Omental fat pad (tissue), 3 donors: ENCODE measurements at regions not wholly inside any gene's neighbourhood (a gene's known extent, or its start where the extent isn't known, plus 50 kb on each side); places are given as distances from the start of the nearest gene placed in this dataset.
"Not testable (repeated sequence)": the region's sequence is repeated elsewhere in the genome, so short reads cannot be mapped to it uniquely, and the experiment has no call there.

Source experiments
- ATAC-seq: fragments of 150-250 bp; one replicate; pipeline ENCODE4 v1.9.1; 2016; ENCODE audit warnings: mild to moderate bottlenecking, moderate library complexity; ENCODE audit not compliant: low FRiP score
- DNase-seq: peaks from one replicate; pipeline ENCODE4 v3.0.0-alpha.2; 2019; ENCODE audit warnings: low spot score
- TF ChIP-seq, protein P1 (sequence below), 3 donors: fragments of 450-650 bp; IDR thresholded peaks; one replicate each; pipeline ENCODE4 v1.5.1; 2016 to 2017; ENCODE audit warnings: antibody characterized with exemption in 3 of 3, mild to moderate bottlenecking in 3 of 3, moderate library complexity in 2 of 3

DNA sequence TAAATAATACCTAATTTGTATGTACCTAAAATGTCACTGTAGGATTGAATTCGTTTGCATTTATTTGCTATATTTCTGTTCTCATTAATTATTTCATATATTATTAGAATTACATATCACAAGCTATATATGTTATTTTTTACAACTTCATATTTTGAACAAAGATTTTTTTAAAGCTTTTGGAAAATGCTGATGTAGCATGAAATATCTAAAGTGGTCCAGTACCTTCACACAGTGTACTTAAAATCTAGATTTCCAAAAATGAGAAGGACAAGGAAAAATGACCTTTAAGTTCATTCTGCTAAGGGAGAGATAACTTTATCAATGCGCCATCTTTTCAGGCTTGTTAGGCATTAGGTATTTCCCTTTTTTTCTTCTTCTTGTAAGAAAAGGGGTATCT, 71.8 kb downstream of the LARP7 start:
- TF ChIP-seq, protein P1, sequence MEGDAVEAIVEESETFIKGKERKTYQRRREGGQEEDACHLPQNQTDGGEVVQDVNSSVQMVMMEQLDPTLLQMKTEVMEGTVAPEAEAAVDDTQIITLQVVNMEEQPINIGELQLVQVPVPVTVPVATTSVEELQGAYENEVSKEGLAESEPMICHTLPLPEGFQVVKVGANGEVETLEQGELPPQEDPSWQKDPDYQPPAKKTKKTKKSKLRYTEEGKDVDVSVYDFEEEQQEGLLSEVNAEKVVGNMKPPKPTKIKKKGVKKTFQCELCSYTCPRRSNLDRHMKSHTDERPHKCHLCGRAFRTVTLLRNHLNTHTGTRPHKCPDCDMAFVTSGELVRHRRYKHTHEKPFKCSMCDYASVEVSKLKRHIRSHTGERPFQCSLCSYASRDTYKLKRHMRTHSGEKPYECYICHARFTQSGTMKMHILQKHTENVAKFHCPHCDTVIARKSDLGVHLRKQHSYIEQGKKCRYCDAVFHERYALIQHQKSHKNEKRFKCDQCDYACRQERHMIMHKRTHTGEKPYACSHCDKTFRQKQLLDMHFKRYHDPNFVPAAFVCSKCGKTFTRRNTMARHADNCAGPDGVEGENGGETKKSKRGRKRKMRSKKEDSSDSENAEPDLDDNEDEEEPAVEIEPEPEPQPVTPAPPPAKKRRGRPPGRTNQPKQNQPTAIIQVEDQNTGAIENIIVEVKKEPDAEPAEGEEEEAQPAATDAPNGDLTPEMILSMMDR (IDR thresholded peaks at IDR 0.05), result no peak
- ATAC-seq (no peak), DNase-seq (no peak)

DNA sequence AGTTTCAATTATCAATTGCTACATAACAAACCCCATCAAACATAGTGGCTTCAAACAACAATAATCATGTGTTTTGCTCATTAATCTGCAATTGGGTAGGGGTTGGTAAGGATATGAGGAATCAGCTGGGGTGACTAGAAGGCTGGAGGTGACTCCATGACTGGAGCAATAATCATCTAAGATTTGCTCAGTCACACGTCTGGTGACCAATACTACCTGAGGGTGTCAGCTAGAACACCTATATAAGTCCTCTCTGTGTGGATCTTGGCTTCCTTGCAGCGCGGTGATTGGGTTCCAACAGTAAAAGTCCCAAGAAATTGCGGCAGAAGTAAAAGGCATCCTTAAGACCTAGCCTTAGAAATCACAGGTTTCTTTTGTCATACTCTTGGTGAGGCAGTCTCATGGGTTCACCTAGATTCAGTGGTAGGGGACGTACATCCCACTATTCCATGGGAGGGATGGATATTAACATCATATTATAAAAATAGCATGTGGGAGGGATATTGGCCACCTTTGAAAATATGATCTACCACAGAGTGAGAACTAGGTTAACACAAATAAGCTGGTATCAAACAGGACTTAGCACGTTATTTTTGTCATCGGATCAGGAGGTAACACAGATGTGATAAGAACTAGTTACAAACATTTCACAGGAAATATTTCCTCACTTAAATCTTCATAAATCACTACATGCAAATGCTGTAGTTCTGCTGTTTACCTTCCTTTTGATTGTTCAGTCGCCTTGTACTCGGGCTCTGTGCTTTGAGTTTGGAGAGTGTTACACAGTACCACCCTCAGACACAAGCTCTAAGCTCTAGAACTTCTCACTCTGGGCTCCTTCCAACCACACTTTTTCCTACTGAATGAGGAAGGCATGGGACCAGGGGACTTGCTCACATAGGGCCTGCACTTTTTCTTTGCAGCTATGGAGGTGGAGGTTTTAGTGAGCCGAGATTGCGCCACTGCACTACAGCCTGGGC, 78.3 kb downstream of the LARP7 start:
- no peak for ATAC-seq
- DNase-seq, result no peak
- TF ChIP-seq, protein P1 (IDR thresholded peaks at IDR 0.05), result no peak

DNA sequence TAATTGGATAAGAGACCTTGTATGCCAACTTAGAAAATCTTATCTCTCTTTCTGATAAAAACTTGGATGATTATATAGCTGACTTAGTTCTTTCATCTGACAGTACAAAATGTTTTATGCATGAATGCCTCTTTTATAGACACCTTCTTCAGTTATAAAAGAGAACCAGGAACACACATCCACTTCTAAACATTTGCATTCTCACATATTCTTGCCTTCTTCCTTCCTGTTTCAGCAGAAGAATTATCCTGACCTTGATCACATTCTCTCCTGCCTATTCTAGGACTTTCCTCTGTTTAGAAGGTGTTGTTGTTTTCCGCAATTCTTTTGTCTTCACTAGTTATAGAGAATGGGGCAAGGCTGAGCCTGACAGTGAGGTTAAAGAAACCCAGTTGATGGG, 80.9 kb downstream of the LARP7 start:
- ATAC-seq, result no peak
- no peak for DNase-seq
- TF ChIP-seq, protein P1 (IDR thresholded peaks at IDR 0.05), result no peak

DNA sequence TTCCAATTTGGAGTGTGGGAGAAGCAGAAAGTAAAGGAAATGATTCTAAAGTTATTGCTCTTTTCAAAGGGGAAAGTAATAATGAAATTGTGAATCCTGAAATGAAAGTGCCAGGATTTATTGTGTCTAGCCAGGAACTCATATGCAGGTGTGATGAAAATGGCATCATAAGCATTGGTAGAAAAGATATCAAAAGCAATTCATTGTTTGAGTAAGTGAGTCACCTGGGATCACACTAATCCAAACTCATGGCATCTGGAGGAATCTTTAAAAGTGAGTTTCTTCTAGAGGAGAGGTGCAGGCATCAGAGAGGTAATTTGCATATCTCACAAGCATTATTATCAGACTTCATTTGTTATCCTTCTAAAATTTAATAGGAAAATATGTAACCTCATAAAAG, 84.7 kb downstream of the LARP7 start:
- ATAC-seq (no peak), DNase-seq (no peak)
- TF ChIP-seq, protein P1 (IDR thresholded peaks at IDR 0.05), result no peak

DNA sequence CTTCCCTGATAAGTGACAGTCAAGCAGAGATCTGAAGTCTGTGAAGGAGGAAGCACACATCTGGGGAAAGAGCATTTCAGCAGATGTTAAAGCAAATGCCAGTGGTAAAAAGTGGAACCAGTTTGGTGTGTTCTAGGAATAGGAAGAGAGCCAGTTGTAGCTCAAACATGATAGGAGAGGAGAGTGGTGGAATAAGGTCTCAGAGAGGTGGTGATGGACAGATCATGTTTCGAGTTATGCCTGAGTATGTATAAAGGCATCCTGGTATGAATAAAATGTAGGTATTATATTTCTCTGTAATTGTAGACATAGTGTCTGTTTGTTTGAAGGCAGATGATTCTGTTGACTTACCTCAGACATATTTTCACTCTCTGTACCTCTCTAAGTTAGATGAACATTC, 89.1 kb downstream of the LARP7 start:
- TF ChIP-seq, protein P1 (IDR thresholded peaks at IDR 0.05), result no peak
- ATAC-seq (no peak), DNase-seq (no peak)

DNA sequence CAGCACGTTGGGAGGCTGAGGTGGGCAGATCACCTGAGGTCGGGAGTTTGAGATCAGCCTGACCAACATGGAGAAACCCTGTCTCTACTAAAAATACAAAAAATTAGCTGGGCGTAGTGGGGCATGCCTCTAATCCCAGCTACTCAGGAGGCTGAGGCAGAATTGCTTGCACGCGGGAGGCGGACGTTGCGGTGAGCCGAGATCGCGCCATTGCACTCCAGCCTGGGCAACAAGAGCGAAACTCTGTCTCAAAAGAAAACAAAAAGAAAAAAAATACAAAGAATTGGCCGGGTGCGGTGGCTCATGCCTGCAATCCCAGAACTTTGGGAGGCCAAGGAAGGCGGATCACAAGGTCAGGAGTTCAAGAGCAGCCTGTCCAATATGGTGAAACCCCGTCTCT, 90.8 kb downstream of the LARP7 start:
- ATAC-seq, DNase-seq: not testable (repeated sequence)

DNA sequence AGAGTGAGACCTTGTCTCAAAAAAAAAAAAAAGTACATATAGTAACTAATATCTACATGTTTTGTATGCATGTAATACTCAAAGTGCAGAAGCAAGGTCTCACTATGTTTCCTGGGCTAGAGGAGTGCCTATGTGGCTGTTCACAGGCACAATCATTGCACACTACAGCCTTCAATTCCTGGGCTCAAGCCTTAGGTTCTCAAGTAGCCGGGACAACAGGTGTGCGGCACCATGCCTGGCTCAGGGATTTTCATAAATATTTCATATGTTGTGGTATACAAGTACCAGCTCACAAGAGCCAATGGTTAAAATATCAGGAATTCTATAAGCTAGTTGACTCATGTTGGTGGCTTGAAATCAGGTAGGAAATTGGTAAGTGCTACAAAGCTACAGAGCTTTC, 94.8 kb downstream of the LARP7 start:
- TF ChIP-seq, protein P1 (IDR thresholded peaks at IDR 0.05), result no peak
- no peak for ATAC-seq
- DNase-seq, result no peak
